Esophagus muscularis mucosa (tissue), 4 donors: ENCODE measurements at regions not wholly inside any gene's neighbourhood (a gene's known extent, or its start where the extent isn't known, plus 50 kb on each side); places are given as distances from the start of the nearest gene placed in this dataset.

Experiments used
- DNase-seq: peaks from one replicate; pipeline ENCODE4 v3.0.0-alpha.2; 2017; ENCODE audit errors: extremely low spot score
- H3K27ac ChIP-seq, 4 donors: fragments of 200-600 bp; sonication (generic); replicated peaks in 1 of 4; 1 replicate in 3 of 4; 2 replicates in 1 of 4; pipeline ENCODE4 v1.5.1; 2016 to 2019; ENCODE audit warnings: mild to moderate bottlenecking in 1 of 4
- H3K27me3 ChIP-seq, 4 donors: fragments of 200-600 bp; sonication (generic); one replicate each; pipeline versions ENCODE4 v1.5.1 to v1.6.0; 2016 to 2019
- H3K36me3 ChIP-seq, 4 donors: fragments of 200-600 bp; sonication (generic); one replicate each; pipeline ENCODE4 v1.5.1; 2016 to 2019
- H3K4me1 ChIP-seq, 4 donors: fragments of 200-600 bp; sonication (generic); one replicate each; pipeline ENCODE4 v1.5.1; 2016 to 2019
- H3K4me3 ChIP-seq, 4 donors: fragments of 200-600 bp; sonication (generic); 1 replicate in 2 of 4; 2 replicates in 2 of 4; pipeline ENCODE4 v1.5.1; 2016 to 2019; ENCODE audit warnings: mild to moderate bottlenecking in 4 of 4, moderate library complexity in 1 of 4
- H3K9me3 ChIP-seq, 4 donors: fragments of 200-600 bp; sonication (generic); 1 replicate in 3 of 4; 2 replicates in 1 of 4; pipeline ENCODE4 v1.5.1; 2016 to 2019
- CTCF ChIP-seq, 3 experiments: fragments of 200-600 bp in 2 of 3; fragments of 450-650 bp in 1 of 3; sonication (generic) in 2 of 3; IDR thresholded peaks; one replicate each; pipeline ENCODE4 v1.5.1; 2017 to 2019; ENCODE audit warnings: antibody characterized with exemption in 3 of 3, mild to moderate bottlenecking in 2 of 3, moderate library complexity in 1 of 3
- EP300 ChIP-seq: sonication (generic); formaldehyde crosslinking; IDR thresholded peaks from one replicate; pipeline ENCODE4 v1.6.1; 2017; ENCODE audit warnings: antibody characterized with exemption
- POLR2A ChIP-seq: fragments of 450-650 bp; IDR thresholded peaks from one replicate; pipeline ENCODE4 v1.6.1; 2017; ENCODE audit warnings: antibody characterized with exemption, moderate library complexity, mild to moderate bottlenecking, low read depth
- POLR2AphosphoS5 ChIP-seq, 2 donors: sonication (generic); formaldehyde crosslinking; IDR thresholded peaks; one replicate each; pipeline ENCODE4 v1.6.1; 2017; ENCODE audit warnings: antibody characterized with exemption in 2 of 2
- whole genome bisulfite sequencing: methylation state at CpG from one replicate; pipeline ENCODE4 v1.1.5; 2018; 5-methylcytosine and 5-hydroxymethylcytosine counted together
- intact Hi-C: fragments of 100-400 bp; cut with DNase I; formaldehyde crosslinking; loops from one replicate; pipeline ENCODE4 v1.15.1; 2023

DNA sequence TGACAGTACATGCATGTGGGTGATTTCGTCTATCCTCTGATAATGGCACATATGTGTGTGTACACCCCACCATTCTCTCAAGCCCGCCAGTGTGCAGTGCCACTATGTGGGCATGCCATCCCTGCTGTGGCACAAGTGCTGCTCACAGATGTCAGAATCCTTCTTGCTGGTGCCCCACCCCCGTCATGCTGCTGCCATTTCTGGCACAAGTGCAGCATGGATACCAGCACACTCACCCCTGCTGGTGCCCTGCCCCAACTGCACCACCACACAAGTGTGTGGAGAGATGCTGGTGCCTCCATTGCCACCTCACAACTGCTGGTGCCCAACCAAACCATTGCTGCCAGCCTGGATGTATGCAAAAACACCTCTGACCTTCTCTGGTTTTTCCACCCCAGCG, 1133.8 kb downstream of the TECRL start:
- no peak for DNase-seq
- intact Hi-C loops: no loop called here
- Histone ChIP-seq H3K9me3 (no peaks in the 10 kb centered on the region), H3K27me3 (no peaks in the 10 kb centered on the region), H3K36me3 (no peaks in the 10 kb centered on the region), H3K27ac (no peak overlapping the region), H3K4me3 (no peak overlapping the region), H3K4me1 (no peaks in the 10 kb centered on the region)
- 86% methylated on average over 4 of the region's 4 CpGs for WGBS
- TF ChIP-seq POLR2AphosphoS5 (IDR thresholded peaks at IDR 0.05) (no peak), EP300 (no peak), CTCF (IDR thresholded peaks at IDR 0.05) (no peak), POLR2A (no peak)

GRCh38 chr4:63269156-63269555, 1140.1 kb downstream of the TECRL start:
- Histone ChIP-seq H3K9me3 (no peaks in the 10 kb centered on the region), H3K4me1 (no peaks in the 10 kb centered on the region), H3K27ac (no peak overlapping the region), H3K27me3 (no peaks in the 10 kb centered on the region), H3K4me3 (no peak overlapping the region), H3K36me3 (no peaks in the 10 kb centered on the region)
- DNase-seq: no peak
- intact Hi-C loops: no loop called here
- 93% methylated on average over 1 of the region's 1 CpG for WGBS
- TF ChIP-seq POLR2AphosphoS5 (IDR thresholded peaks at IDR 0.05): no peak

- 74% methylated on average over 1 of the region's 1 CpG for WGBS
Observed at GRCh38 chr4:63233671-63234070, 1175.6 kb downstream of the TECRL start.

DNA sequence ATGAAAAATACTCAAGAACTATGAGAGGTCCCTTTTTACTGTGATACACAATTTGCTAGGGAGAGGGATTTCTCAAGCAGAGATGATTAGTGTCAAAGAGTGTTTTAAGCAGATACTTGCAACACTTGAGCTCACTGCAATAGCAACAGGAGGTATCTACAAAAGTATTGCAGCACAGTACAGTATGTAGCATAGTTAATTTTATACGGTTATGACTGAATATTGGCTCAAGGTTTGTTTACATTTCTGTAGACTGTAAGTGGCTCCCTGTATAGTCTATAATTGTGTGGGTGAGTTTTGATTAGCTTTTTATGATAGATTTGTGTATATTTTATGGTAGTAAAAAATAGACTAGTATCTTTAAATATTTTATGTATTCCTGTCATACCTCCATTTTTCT, 1177.2 kb downstream of the TECRL start:
- Histone ChIP-seq H3K9me3 (no peaks in the 10 kb centered on the region), H3K27ac (no peak overlapping the region), H3K27me3 (no peaks in the 10 kb centered on the region), H3K36me3 (no peaks in the 10 kb centered on the region), H3K4me3 (no peak overlapping the region), H3K4me1 (no peaks in the 10 kb centered on the region)
- 40% methylated on average over 1 of the region's 1 CpG for WGBS
- TF ChIP-seq POLR2A (no peak), CTCF (IDR thresholded peaks at IDR 0.05) (no peak), EP300 (no peak), POLR2AphosphoS5 (IDR thresholded peaks at IDR 0.05) (no peak)
- no peak for DNase-seq
- intact Hi-C loops: no loop called here

More at GRCh38 chr4:63233671-63234070, 1175.6 kb downstream of the TECRL start:
- DNase-seq: no peak
- intact Hi-C loops: no loop called here
- Histone ChIP-seq H3K4me3 (no peak overlapping the region), H3K27ac (no peak overlapping the region), H3K27me3 (no peaks in the 10 kb centered on the region), H3K4me1 (no peaks in the 10 kb centered on the region), H3K36me3 (no peaks in the 10 kb centered on the region), H3K9me3 (no peaks in the 10 kb centered on the region)
- TF ChIP-seq POLR2A (no peak), EP300 (no peak), POLR2AphosphoS5 (IDR thresholded peaks at IDR 0.05) (no peak), CTCF (IDR thresholded peaks at IDR 0.05) (no peak)

- Histone ChIP-seq H3K36me3 (no peaks in the 10 kb centered on the region), H3K4me1 (no peaks in the 10 kb centered on the region), H3K9me3 (peaks cover 0 to 5% (median 2%) of the 10 kb centered on the region in 4 donors), H3K4me3 (no peak overlapping the region), H3K27me3 (no peaks in the 10 kb centered on the region), H3K27ac (no peak overlapping the region)
- intact Hi-C loops: no loop called here
- no peak for TF ChIP-seq POLR2AphosphoS5 (IDR thresholded peaks at IDR 0.05)
- TF ChIP-seq EP300: no peak
- no peak for TF ChIP-seq POLR2A
- 70% methylated on average over 1 of the region's 1 CpG for WGBS
- DNase-seq: no peak
Observed at GRCh38 chr4:63226229-63226628, 1183.0 kb downstream of the TECRL start.

DNA sequence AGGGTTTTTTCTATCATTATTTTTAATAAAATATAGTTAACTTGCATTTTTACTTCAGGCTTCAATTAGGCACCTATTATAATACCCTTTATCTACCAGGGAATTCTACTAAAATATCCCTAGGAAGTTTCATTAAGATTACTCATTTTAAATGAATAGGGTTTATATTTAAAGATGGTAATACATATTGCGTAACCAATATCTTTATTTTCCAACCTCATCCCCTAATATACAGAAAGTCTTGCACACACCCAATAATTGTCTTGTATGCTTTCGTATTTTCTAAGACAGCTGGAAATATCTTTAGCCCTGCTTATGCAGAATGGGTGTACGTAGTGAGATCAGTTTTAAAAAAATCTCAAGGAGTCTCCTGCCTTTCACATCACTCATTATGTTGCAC, 1186.8 kb downstream of the TECRL start:
- no peak for DNase-seq
- no peaks in the 10 kb centered on the region for H3K27me3 ChIP-seq
- no peak overlapping the region for H3K4me3 ChIP-seq
- peaks cover 0 to 10% (median 2%) of the 10 kb centered on the region in 4 donors for H3K9me3 ChIP-seq
- TF ChIP-seq POLR2A (no peak), EP300 (no peak), CTCF (IDR thresholded peaks at IDR 0.05) (no peak), POLR2AphosphoS5 (IDR thresholded peaks at IDR 0.05) (no peak)
- H3K27ac ChIP-seq: no peak overlapping the region
- H3K4me1 ChIP-seq: no peaks in the 10 kb centered on the region
- intact Hi-C loops: no loop called here
- 84% methylated on average over 3 of the region's 3 CpGs for WGBS
- H3K36me3 ChIP-seq: no peaks in the 10 kb centered on the region
